ENCODE measurements at regions not wholly inside any gene's neighbourhood (a gene's known extent, or its start where the extent isn't known, plus 50 kb on each side); places are given as distances from the start of the nearest gene placed in this dataset.

DNA sequence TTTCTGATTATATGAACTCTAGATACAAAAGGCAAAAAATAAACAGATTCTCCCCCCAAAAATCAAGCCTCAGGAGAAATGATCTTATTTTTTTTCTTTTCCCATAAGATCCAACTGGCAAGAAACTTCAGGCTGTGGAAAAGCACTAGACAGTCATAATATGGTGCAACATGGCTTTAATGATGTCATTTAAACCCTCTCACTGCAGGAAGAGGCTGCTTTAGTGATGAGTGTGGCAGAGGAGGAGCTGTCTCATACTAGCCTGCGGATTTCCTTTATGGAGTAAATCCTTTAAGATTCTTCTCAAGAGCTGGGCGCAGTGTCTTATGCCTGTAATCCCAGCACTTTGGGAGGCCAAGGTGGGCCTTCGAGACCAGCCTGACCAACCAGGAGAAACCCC lies 83.3 kb upstream of the CD28 start:
- TF ChIP-seq, protein P1, sequence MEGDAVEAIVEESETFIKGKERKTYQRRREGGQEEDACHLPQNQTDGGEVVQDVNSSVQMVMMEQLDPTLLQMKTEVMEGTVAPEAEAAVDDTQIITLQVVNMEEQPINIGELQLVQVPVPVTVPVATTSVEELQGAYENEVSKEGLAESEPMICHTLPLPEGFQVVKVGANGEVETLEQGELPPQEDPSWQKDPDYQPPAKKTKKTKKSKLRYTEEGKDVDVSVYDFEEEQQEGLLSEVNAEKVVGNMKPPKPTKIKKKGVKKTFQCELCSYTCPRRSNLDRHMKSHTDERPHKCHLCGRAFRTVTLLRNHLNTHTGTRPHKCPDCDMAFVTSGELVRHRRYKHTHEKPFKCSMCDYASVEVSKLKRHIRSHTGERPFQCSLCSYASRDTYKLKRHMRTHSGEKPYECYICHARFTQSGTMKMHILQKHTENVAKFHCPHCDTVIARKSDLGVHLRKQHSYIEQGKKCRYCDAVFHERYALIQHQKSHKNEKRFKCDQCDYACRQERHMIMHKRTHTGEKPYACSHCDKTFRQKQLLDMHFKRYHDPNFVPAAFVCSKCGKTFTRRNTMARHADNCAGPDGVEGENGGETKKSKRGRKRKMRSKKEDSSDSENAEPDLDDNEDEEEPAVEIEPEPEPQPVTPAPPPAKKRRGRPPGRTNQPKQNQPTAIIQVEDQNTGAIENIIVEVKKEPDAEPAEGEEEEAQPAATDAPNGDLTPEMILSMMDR (IDR thresholded peaks at IDR 0.05): no peak
- no peak for TF ChIP-seq ZFX (IDR thresholded peaks at IDR 0.05; ENCODE audit: borderline replicate concordance)

All from 22Rv1 (cell line).